Stimulated activated CD4-positive, alpha-beta T cell treated with anti-CD3 and anti-CD28 coated beads, Interleukin-12 subunit alpha, Interleukin-12 subunit beta, amount 100 ng/mL, for 4 hours (primary cell): ENCODE measurements at regions not wholly inside any gene's neighbourhood (a gene's known extent, or its start where the extent isn't known, plus 50 kb on each side); places are given as distances from the start of the nearest gene placed in this dataset.
"Not testable (repeated sequence)": the region's sequence is repeated elsewhere in the genome, so short reads cannot be mapped to it uniquely, and the experiment has no call there.

ENCODE experiments used
- DNase-seq: peaks from one replicate; pipeline ENCODE4 v3.0.0-alpha.2; 2020

GRCh38 chr6:44723439-44724197 is 336.1 kb downstream of the CDC5L start:
- no peak for DNase-seq

- no peak for DNase-seq
Measured at GRCh38 chr6:44725070-44725469, 337.6 kb downstream of the CDC5L start.

GRCh38 chr6:44727651-44728630 is 340.4 kb downstream of the CDC5L start:
- no peak for DNase-seq

- DNase-seq = no peak
Measured at GRCh38 chr6:44730771-44731391, 343.4 kb downstream of the CDC5L start.

- no peak for DNase-seq
Measured at GRCh38 chr6:44731485-44732095, 344.1 kb downstream of the CDC5L start.

GRCh38 chr6:44732243-44732642 is 344.7 kb downstream of the CDC5L start:
- no peak for DNase-seq

- no peak for DNase-seq
Measured at GRCh38 chr6:44733126-44733525, 345.6 kb downstream of the CDC5L start.

GRCh38 chr6:44733868-44734267 is 346.4 kb downstream of the CDC5L start:
- no peak for DNase-seq

- no peak for DNase-seq
Measured at GRCh38 chr6:44734886-44735629, 347.6 kb downstream of the CDC5L start.

- no peak for DNase-seq
Measured at GRCh38 chr6:44735630-44735963, 348.1 kb downstream of the CDC5L start.

GRCh38 chr6:44737341-44737740 is 349.8 kb downstream of the CDC5L start:
- no peak for DNase-seq

- no peak for DNase-seq
Measured at GRCh38 chr6:44737829-44738528, 350.5 kb downstream of the CDC5L start.

- DNase-seq = no peak
Measured at GRCh38 chr6:44738601-44739146, 351.2 kb downstream of the CDC5L start.

- DNase-seq = no peak
Measured at GRCh38 chr6:44739181-44739580, 351.7 kb downstream of the CDC5L start.

- DNase-seq = no peak
Measured at GRCh38 chr6:44740566-44741120, 353.1 kb downstream of the CDC5L start.

- no peak for DNase-seq
Measured at GRCh38 chr6:44742201-44742600, 354.7 kb downstream of the CDC5L start.

GRCh38 chr6:44742828-44743372 is 355.4 kb downstream of the CDC5L start:
- DNase-seq = no peak

GRCh38 chr6:44760116-44760515 is 372.6 kb downstream of the CDC5L start:
- DNase-seq = not testable (repeated sequence)

- no peak for DNase-seq
Measured at GRCh38 chr6:44761046-44761445, 373.5 kb downstream of the CDC5L start.

GRCh38 chr6:44762496-44762895 is 375.0 kb downstream of the CDC5L start:
- DNase-seq = no peak
